OCI-LY3 (cell line): ENCODE measurements at regions not wholly inside any gene's neighbourhood (a gene's known extent, or its start where the extent isn't known, plus 50 kb on each side); places are given as distances from the start of the nearest gene placed in this dataset.

Experiments used
- CTCF ChIP-seq: fragments of 200-600, 300-600 bp; sonication (generic); IDR thresholded peaks from 2 replicates; pipeline ENCODE4 v1.5.1; 2014; ENCODE audit warnings: antibody characterized with exemption, low read length, low read depth
- EZH2phosphoT487 ChIP-seq: fragments of 200-600 bp; shearing (Covaris generic); IDR thresholded peaks from 2 replicates; pipeline ENCODE4 v1.6.1; 2018; ENCODE audit warnings: antibody characterized with exemption, mixed run types, low read depth

GRCh38 chr3:130259166-130259874, 86.2 kb upstream of the COL6A5 start:
- TF ChIP-seq CTCF = no peak
- no peak for TF ChIP-seq EZH2phosphoT487
